ENCODE measurements at regions not wholly inside any gene's neighbourhood (a gene's known extent, or its start where the extent isn't known, plus 50 kb on each side); places are given as distances from the start of the nearest gene placed in this dataset.

GRCh38 chr2:209095432-209095831 is 328.4 kb upstream of the MAP2 start:
- Histone ChIP-seq H3K27ac (ENCODE audit: low read depth) (no peak overlapping the region), H3F3A (replicated peaks; ENCODE audit: low read depth) (no peaks in the 10 kb centered on the region), H3K79me2 (replicated peaks; ENCODE audit: insufficient read depth) (no peaks in the 10 kb centered on the region), H2AFZ (no peak overlapping the region), H4K20me1 (replicated peaks; ENCODE audit: insufficient read depth) (no peaks in the 10 kb centered on the region), H3K4me1 (ENCODE audit: insufficient read depth) (no peaks in the 10 kb centered on the region), H3K4me2 (no peak overlapping the region), H3K4me3 (no peak overlapping the region), H3K36me3 (ENCODE audit: insufficient read depth) (no peaks in the 10 kb centered on the region), H3K27me3 (ENCODE audit: insufficient read depth) (no peaks in the 10 kb centered on the region), H3K9me2 (ENCODE audit: insufficient read depth) (no peaks in the 10 kb centered on the region)
- H3K9me3 Mint-ChIP-seq = no peaks in the 10 kb centered on the region
- ATAC-seq = no peak
- H3K4me1 Mint-ChIP-seq = peaks cover 4% of the 10 kb centered on the region; the same call in 1 of the 3 replicates
- TF ChIP-seq CREB1 (CRISPR knock-in tag; IDR thresholded peaks at IDR 0.05; ENCODE audit: low read depth) (no peak), POLR2AphosphoS5 (IDR thresholded peaks at IDR 0.05; ENCODE audit: low read depth) (no peak), ZNF114 (CRISPR knock-in tag; IDR thresholded peaks at IDR 0.05) (no peak), REST (IDR thresholded peaks at IDR 0.05; ENCODE audit: unreplicated experiment) (no peak), NANOG (IDR thresholded peaks at IDR 0.05; ENCODE audit: borderline replicate concordance) (no peak), CTCF (conservative IDR thresholded peaks at IDR 0.05; ENCODE audit: low read depth in 2 of 2) (no peak), STAT1 (IDR thresholded peaks at IDR 0.05; ENCODE audit: unreplicated experiment) (no peak), EZH2 (IDR thresholded peaks at IDR 0.05; ENCODE audit: low read depth, unreplicated experiment) (no peak), ZNF462 (CRISPR knock-in tag; IDR thresholded peaks at IDR 0.05) (no peak), JUNB (IDR thresholded peaks at IDR 0.05; ENCODE audit: unreplicated experiment) (no peak)
- no peak overlapping the region for H3K4me3 Mint-ChIP-seq
- DNase-seq (ENCODE audit: low spot score) = no peak
- no peaks in the 10 kb centered on the region for H3K27me3 Mint-ChIP-seq (ENCODE audit: insufficient read depth, low read depth, poor library complexity)
- no peak overlapping the region for H3K27ac Mint-ChIP-seq
- no peaks in the 10 kb centered on the region for H3K36me3 Mint-ChIP-seq (ENCODE audit: low read depth)
